ENCODE measurements at regions not wholly inside any gene's neighbourhood (a gene's known extent, or its start where the extent isn't known, plus 50 kb on each side); places are given as distances from the start of the nearest gene placed in this dataset.

DNA sequence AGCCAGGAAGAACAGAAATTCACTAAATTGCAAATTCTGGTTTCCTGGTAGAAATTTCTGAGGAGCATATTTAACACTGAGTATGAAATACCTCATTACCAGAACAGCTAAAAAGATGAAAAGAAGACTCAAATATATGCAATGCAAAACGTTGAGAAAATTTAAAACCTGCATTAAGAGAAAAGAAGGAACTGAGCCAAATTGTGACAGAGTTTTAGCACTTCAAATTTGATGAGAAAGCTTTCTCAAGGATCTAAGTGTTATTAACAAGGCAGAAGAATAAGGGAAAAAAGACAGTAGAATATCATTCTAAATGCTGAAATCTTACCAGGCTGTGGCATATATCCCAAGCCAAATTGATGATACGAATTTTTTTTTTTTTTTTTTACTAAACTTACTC lies 443.0 kb downstream of the COL12A1 start:
- Mint-ChIP-seq H3K4me3 (ENCODE audit: unreplicated experiment) (no peak overlapping the region), H3K27me3 (ENCODE audit: unreplicated experiment) (peaks cover 2% of the 10 kb centered on the region), H3K27ac (ENCODE audit: unreplicated experiment) (no peak overlapping the region), H3K36me3 (ENCODE audit: low read depth, unreplicated experiment) (no peaks in the 10 kb centered on the region), H3K4me1 (ENCODE audit: unreplicated experiment) (no peaks in the 10 kb centered on the region), H3K9me3 (ENCODE audit: unreplicated experiment) (no peaks in the 10 kb centered on the region)
- DNase-seq (ENCODE audit: low spot score) = no peak
- TF ChIP-seq, protein P1, sequence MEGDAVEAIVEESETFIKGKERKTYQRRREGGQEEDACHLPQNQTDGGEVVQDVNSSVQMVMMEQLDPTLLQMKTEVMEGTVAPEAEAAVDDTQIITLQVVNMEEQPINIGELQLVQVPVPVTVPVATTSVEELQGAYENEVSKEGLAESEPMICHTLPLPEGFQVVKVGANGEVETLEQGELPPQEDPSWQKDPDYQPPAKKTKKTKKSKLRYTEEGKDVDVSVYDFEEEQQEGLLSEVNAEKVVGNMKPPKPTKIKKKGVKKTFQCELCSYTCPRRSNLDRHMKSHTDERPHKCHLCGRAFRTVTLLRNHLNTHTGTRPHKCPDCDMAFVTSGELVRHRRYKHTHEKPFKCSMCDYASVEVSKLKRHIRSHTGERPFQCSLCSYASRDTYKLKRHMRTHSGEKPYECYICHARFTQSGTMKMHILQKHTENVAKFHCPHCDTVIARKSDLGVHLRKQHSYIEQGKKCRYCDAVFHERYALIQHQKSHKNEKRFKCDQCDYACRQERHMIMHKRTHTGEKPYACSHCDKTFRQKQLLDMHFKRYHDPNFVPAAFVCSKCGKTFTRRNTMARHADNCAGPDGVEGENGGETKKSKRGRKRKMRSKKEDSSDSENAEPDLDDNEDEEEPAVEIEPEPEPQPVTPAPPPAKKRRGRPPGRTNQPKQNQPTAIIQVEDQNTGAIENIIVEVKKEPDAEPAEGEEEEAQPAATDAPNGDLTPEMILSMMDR (IDR thresholded peaks at IDR 0.05; ENCODE audit: unreplicated experiment) = no peak

DNA sequence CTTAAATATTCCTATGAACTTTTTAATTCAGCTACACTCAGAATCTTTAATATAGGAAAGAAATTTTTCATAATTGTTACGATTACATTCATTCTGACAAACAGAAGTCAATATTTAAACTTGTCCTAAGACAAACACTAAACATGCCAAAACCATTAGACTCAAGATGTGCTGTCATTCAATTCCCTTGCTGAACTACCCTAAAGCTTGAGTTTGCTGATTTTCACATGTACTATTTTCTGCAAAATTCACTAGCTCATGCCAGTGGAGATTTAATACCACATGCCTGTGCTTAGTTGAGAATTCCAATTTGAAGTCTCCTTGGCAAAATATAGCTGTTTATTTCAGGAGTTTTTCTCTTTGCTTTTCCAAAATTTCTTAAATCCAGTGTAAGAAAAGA lies 448.0 kb downstream of the COL12A1 start:
- TF ChIP-seq, protein P1 (IDR thresholded peaks at IDR 0.05; ENCODE audit: unreplicated experiment) = no peak
- Mint-ChIP-seq H3K27me3 (ENCODE audit: unreplicated experiment) (no peaks in the 10 kb centered on the region), H3K9me3 (ENCODE audit: unreplicated experiment) (no peaks in the 10 kb centered on the region), H3K4me1 (ENCODE audit: unreplicated experiment) (no peaks in the 10 kb centered on the region), H3K36me3 (ENCODE audit: low read depth, unreplicated experiment) (no peaks in the 10 kb centered on the region), H3K27ac (ENCODE audit: unreplicated experiment) (no peak overlapping the region), H3K4me3 (ENCODE audit: unreplicated experiment) (no peak overlapping the region)
- DNase-seq (ENCODE audit: low spot score) = no peak

DNA sequence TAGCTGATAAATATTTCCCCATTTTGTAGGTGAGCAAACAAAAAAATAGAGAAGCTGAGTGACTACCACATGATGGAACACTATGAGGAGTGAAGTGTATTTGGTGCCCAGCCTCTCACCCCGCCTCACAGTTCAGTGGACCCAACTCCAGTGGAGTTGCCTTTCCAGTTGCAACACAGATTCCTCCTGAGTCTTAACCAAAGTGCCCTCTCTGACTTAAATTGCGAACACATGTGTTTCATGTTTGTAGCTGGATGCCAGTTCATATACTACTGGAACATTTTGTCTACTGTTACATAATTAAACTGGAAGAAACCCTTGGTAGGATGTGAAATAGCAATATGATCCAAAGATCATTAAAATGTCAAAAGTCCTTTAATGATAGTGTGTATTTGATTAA lies 448.9 kb downstream of the COL12A1 start:
- TF ChIP-seq, protein P1 (IDR thresholded peaks at IDR 0.05; ENCODE audit: unreplicated experiment) = no peak
- no peak for DNase-seq (ENCODE audit: low spot score)
- no peaks in the 10 kb centered on the region for H3K36me3 Mint-ChIP-seq (ENCODE audit: low read depth, unreplicated experiment)
- no peaks in the 10 kb centered on the region for H3K27me3 Mint-ChIP-seq (ENCODE audit: unreplicated experiment)
- H3K27ac Mint-ChIP-seq (ENCODE audit: unreplicated experiment) = no peak overlapping the region
- H3K9me3 Mint-ChIP-seq (ENCODE audit: unreplicated experiment) = no peaks in the 10 kb centered on the region
- no peaks in the 10 kb centered on the region for H3K4me1 Mint-ChIP-seq (ENCODE audit: unreplicated experiment)
- no peak overlapping the region for H3K4me3 Mint-ChIP-seq (ENCODE audit: unreplicated experiment)

DNA sequence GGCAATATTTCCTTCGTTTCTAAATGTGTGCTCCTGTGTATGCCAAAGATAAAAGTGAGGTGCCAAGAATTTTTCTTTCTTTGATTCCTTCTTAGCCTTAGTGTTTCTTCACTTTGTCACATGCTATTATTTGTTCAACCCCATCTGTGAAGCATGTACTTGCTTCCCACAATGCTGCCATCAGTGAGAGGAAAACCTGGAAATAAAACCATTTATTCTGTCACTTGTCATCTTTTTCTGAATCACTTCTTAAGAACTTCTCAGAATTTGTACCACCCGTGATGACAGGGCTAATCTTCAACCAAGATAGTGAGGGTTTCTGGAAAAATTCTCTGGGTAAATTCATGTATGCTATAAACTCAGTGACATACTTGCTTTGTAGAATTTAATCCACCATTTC lies 450.1 kb downstream of the COL12A1 start:
- Mint-ChIP-seq H3K9me3 (ENCODE audit: unreplicated experiment) (no peaks in the 10 kb centered on the region), H3K4me1 (ENCODE audit: unreplicated experiment) (no peaks in the 10 kb centered on the region), H3K27me3 (ENCODE audit: unreplicated experiment) (no peaks in the 10 kb centered on the region), H3K4me3 (ENCODE audit: unreplicated experiment) (no peak overlapping the region), H3K27ac (ENCODE audit: unreplicated experiment) (no peak overlapping the region), H3K36me3 (ENCODE audit: low read depth, unreplicated experiment) (no peaks in the 10 kb centered on the region)
- no peak for DNase-seq (ENCODE audit: low spot score)
- TF ChIP-seq, protein P1 (IDR thresholded peaks at IDR 0.05; ENCODE audit: unreplicated experiment) = no peak

DNA sequence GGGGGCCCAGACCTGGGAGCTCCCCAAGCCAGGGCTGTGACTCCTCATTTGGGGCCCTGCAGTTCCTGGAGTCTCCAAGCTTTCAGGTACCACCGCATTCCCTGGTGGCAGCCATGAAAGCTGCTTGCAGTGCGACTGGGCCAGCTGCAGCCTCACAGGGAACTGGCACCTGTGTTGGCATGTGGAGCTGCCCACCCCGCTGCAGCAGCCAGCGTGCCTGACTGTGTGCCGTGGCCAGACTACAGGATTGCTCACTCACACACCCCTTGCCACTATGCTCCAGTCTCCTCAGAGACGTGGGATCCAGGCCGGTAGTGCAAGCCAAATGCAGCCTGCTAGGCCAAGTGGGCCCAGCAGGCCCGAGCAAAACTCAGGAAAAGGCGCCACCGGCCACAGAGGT lies 450.7 kb downstream of the COL12A1 start:
- Mint-ChIP-seq H3K27ac (ENCODE audit: unreplicated experiment) (no peak overlapping the region), H3K4me3 (ENCODE audit: unreplicated experiment) (no peak overlapping the region)

More for the DNA sequence above, 450.7 kb downstream of the COL12A1 start:
- TF ChIP-seq, protein P1 (IDR thresholded peaks at IDR 0.05; ENCODE audit: unreplicated experiment) = no peak
- Mint-ChIP-seq H3K36me3 (ENCODE audit: low read depth, unreplicated experiment) (no peaks in the 10 kb centered on the region), H3K4me1 (ENCODE audit: unreplicated experiment) (no peaks in the 10 kb centered on the region), H3K27me3 (ENCODE audit: unreplicated experiment) (no peaks in the 10 kb centered on the region), H3K9me3 (ENCODE audit: unreplicated experiment) (no peaks in the 10 kb centered on the region)
- no peak for DNase-seq (ENCODE audit: low spot score)

Data from endothelial cell (in vitro differentiated cells).